ENCODE measurements at regions not wholly inside any gene's neighbourhood (a gene's known extent, or its start where the extent isn't known, plus 50 kb on each side); places are given as distances from the start of the nearest gene placed in this dataset.

GRCh38 chr20:4607287-4607713 is 79.0 kb upstream of the PRNP start:
- Mint-ChIP-seq H3K9me3 (no peaks in the 10 kb centered on the region), H3K27ac (no peak overlapping the region), H3K36me3 (ENCODE audit: low read depth) (no peaks in the 10 kb centered on the region), H3K4me3 (no peak overlapping the region), H3K4me1 (ENCODE audit: low read depth) (no peaks in the 10 kb centered on the region), H3K27me3 (peaks cover 16% of the 10 kb centered on the region)
- TF ChIP-seq, protein P1, sequence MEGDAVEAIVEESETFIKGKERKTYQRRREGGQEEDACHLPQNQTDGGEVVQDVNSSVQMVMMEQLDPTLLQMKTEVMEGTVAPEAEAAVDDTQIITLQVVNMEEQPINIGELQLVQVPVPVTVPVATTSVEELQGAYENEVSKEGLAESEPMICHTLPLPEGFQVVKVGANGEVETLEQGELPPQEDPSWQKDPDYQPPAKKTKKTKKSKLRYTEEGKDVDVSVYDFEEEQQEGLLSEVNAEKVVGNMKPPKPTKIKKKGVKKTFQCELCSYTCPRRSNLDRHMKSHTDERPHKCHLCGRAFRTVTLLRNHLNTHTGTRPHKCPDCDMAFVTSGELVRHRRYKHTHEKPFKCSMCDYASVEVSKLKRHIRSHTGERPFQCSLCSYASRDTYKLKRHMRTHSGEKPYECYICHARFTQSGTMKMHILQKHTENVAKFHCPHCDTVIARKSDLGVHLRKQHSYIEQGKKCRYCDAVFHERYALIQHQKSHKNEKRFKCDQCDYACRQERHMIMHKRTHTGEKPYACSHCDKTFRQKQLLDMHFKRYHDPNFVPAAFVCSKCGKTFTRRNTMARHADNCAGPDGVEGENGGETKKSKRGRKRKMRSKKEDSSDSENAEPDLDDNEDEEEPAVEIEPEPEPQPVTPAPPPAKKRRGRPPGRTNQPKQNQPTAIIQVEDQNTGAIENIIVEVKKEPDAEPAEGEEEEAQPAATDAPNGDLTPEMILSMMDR (IDR thresholded peaks at IDR 0.05): peak; percentile 98
- ATAC-seq (ENCODE audit: poor library complexity) (peak; percentile 95), DNase-seq (peak; percentile 30 to 81 (median 50))
- H3K4me3 ChIP-seq (ENCODE audit: low read length): no peak overlapping the region
- H3K36me3 ChIP-seq (ENCODE audit: insufficient read depth, low read length): no peaks in the 10 kb centered on the region
- H3K9me3 ChIP-seq (ENCODE audit: control insufficient read depth in 1 of 2, insufficient read depth in 1 of 2, low read length in 2 of 2): no peaks in the 10 kb centered on the region
- no peak overlapping the region for H3K27ac ChIP-seq (ENCODE audit: low read depth in 1 of 2, low read length in 2 of 2)
- ChIA-PET POLR2A (no interaction called here), CTCF (interaction anchor here (1.2 kb wide), 1 partner anchor 108 kb away, joined by 3 read pairs; no protein-coding TSS in a partner anchor)
- H3K27me3 ChIP-seq (ENCODE audit: control insufficient read depth in 1 of 2, insufficient read depth in 2 of 2, low read length in 2 of 2): peaks cover 3 to 26% of the 10 kb centered on the region in 2 experiments
- intact Hi-C loops (cut with DNase I, micrococcal nuclease): loop anchor here (1.0 to 10.0 kb wide), 7 partner anchors 78 to 500 kb away; no protein-coding TSS in a partner anchor
- H3K4me1 ChIP-seq (ENCODE audit: insufficient read depth, low read length): peaks cover 3% of the 10 kb centered on the region

DNA sequence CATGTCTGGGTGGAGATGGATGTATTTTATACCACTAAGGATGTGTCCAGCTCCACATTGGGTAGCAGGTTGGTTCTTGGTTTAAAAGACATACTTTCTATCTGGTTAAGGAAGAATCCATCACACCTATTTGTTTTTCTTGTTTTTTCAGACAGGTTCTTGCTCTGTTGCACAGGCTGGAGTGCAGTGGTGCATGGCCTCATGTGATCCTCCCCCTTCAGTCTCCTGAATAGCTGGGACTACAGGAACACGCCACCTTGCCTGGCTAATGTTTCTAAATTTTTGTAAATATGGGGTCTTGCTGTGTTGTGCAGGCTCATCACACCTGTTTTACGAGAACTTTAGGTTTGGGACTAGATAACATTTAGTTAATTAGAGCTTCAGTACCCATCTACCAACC is 80.2 kb upstream of the PRNP start:
- intact Hi-C loops (cut with DNase I, micrococcal nuclease): loop anchor here (2.0 to 10.0 kb wide), 5 partner anchors 79 to 499 kb away; no protein-coding TSS in a partner anchor
- POLR2A ChIA-PET: no interaction called here
- CTCF ChIA-PET: interaction anchor here (1.2 to 1.4 kb wide), 2 partner anchors 110 to 114 kb away, joined by 3 to 6 read pairs; no protein-coding TSS in a partner anchor

DNA sequence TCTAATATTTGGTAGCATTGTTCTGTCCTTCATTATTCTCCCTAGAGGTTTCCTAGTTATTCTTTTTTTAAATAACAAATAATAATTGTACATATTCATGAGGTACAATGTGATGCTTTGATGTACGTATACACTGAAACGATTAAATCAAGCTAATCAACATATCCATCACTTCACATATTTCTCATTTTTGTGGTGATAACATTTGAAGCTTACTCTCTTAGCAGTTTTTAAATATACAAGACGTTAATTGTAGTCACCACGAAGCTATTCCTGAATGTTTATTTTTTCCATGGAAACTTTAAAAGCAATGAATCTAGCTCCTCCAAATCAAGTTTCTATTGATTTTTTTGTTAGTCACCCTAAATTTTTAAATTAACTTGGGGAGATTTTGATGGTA is 81.1 kb upstream of the PRNP start:
- no peaks in the 10 kb centered on the region for H3K9me3 ChIP-seq (ENCODE audit: control insufficient read depth in 1 of 2, insufficient read depth in 1 of 2, low read length in 2 of 2)
- no peak overlapping the region for H3K27ac ChIP-seq (ENCODE audit: low read depth in 1 of 2, low read length in 2 of 2)
- H3K27me3 Mint-ChIP-seq: peaks cover 21% of the 10 kb centered on the region
- H3K4me3 ChIP-seq (ENCODE audit: low read length): no peak overlapping the region
- TF ChIP-seq, protein P1 (IDR thresholded peaks at IDR 0.05): no peak
- H3K4me1 ChIP-seq (ENCODE audit: insufficient read depth, low read length): peaks cover 3% of the 10 kb centered on the region
- intact Hi-C loops (cut with DNase I, micrococcal nuclease): loop anchor here (5.0 to 10.0 kb wide), 4 partner anchors 260 to 498 kb away; no protein-coding TSS in a partner anchor
- no peaks in the 10 kb centered on the region for H3K36me3 ChIP-seq (ENCODE audit: insufficient read depth, low read length)
- no peak overlapping the region for H3K27ac Mint-ChIP-seq
- ChIA-PET POLR2A (no interaction called here), CTCF (interaction anchor here (1.4 kb wide), 1 partner anchor 115 kb away, joined by 6 read pairs; no protein-coding TSS in a partner anchor)
- DNase-seq: no peak
- ATAC-seq (ENCODE audit: poor library complexity): no peak
- no peaks in the 10 kb centered on the region for H3K9me3 Mint-ChIP-seq
- H3K4me3 Mint-ChIP-seq: no peak overlapping the region
- peaks cover 10 to 26% of the 10 kb centered on the region in 2 experiments for H3K27me3 ChIP-seq (ENCODE audit: control insufficient read depth in 1 of 2, insufficient read depth in 2 of 2, low read length in 2 of 2)
- H3K36me3 Mint-ChIP-seq (ENCODE audit: low read depth): no peaks in the 10 kb centered on the region
- H3K4me1 Mint-ChIP-seq (ENCODE audit: low read depth): no peaks in the 10 kb centered on the region

More for the DNA sequence above, 80.2 kb upstream of the PRNP start:
- Histone ChIP-seq H3K4me3 (ENCODE audit: low read length) (no peak overlapping the region), H3K27me3 (ENCODE audit: control insufficient read depth in 1 of 2, insufficient read depth in 2 of 2, low read length in 2 of 2) (peaks cover 10 to 26% of the 10 kb centered on the region in 2 experiments), H3K36me3 (ENCODE audit: insufficient read depth, low read length) (no peaks in the 10 kb centered on the region), H3K27ac (ENCODE audit: low read depth in 1 of 2, low read length in 2 of 2) (no peak overlapping the region), H3K4me1 (ENCODE audit: insufficient read depth, low read length) (peaks cover 3% of the 10 kb centered on the region), H3K9me3 (ENCODE audit: control insufficient read depth in 1 of 2, insufficient read depth in 1 of 2, low read length in 2 of 2) (no peaks in the 10 kb centered on the region)
- no peak for DNase-seq
- TF ChIP-seq, protein P1 (IDR thresholded peaks at IDR 0.05): no peak
- Mint-ChIP-seq H3K4me1 (ENCODE audit: low read depth) (no peaks in the 10 kb centered on the region), H3K9me3 (no peaks in the 10 kb centered on the region), H3K27ac (no peak overlapping the region), H3K4me3 (no peak overlapping the region), H3K27me3 (peaks cover 16% of the 10 kb centered on the region), H3K36me3 (ENCODE audit: low read depth) (no peaks in the 10 kb centered on the region)
- ATAC-seq (ENCODE audit: poor library complexity): no peak
